ENCODE measurements at regions not wholly inside any gene's neighbourhood (a gene's known extent, or its start where the extent isn't known, plus 50 kb on each side); places are given as distances from the start of the nearest gene placed in this dataset.

- no peak for TF ChIP-seq CTCF (IDR thresholded peaks at IDR 0.05)
- TF ChIP-seq POLR2A (IDR thresholded peaks at IDR 0.05), result no peak
Measured at GRCh38 chr1:58391514-58391913, 155.0 kb downstream of the OMA1 start.

Measured in vagina (tissue), 2 donors.